ENCODE measurements at regions not wholly inside any gene's neighbourhood (a gene's known extent, or its start where the extent isn't known, plus 50 kb on each side); places are given as distances from the start of the nearest gene placed in this dataset.

GRCh38 chr3:67916353-67916752 lies 261.9 kb upstream of the SUCLG2 start:
- no peaks in the 10 kb centered on the region for H3K36me3 Mint-ChIP-seq (ENCODE audit: low read depth)
- no peak for DNase-seq
- H3K9me3 Mint-ChIP-seq: no peaks in the 10 kb centered on the region
- ChIA-PET POLR2A (no interaction called here), CTCF (no interaction called here)
- H3K4me3 Mint-ChIP-seq: no peak overlapping the region
- no peaks in the 10 kb centered on the region for H3K4me1 Mint-ChIP-seq
- no peaks in the 10 kb centered on the region for H3K27me3 Mint-ChIP-seq
- H3K27ac Mint-ChIP-seq: no peak overlapping the region

GRCh38 chr3:67907735-67908134 lies 253.3 kb upstream of the SUCLG2 start:
- ChIA-PET CTCF (no interaction called here), POLR2A (no interaction called here)
- Mint-ChIP-seq H3K9me3 (no peaks in the 10 kb centered on the region), H3K36me3 (ENCODE audit: low read depth) (no peaks in the 10 kb centered on the region), H3K27me3 (no peaks in the 10 kb centered on the region), H3K4me1 (peaks cover 5% of the 10 kb centered on the region), H3K27ac (no peak overlapping the region), H3K4me3 (no peak overlapping the region)
- no peak for DNase-seq

DNA sequence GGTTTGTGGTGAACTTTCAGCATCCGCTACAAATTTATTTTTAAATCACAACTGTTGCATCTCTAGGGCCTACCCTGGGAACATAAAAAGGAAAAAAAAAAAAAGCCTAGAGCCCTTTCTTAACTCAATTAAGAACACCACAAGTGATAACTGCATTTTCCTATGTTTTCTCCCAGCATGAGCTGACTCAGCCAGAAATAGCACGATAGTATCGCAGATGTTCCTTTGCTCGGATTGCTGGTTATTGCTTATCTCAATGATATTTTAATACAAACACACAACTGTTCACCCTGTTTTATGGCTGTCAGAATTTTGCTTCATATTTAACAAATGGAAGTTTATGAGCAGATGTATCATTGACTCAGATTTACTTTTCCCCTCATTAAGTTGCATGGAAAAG lies 251.8 kb upstream of the SUCLG2 start:
- Mint-ChIP-seq H3K4me1 (peaks cover 5% of the 10 kb centered on the region), H3K27ac (no peak overlapping the region), H3K4me3 (no peak overlapping the region), H3K36me3 (ENCODE audit: low read depth) (no peaks in the 10 kb centered on the region), H3K27me3 (no peaks in the 10 kb centered on the region), H3K9me3 (no peaks in the 10 kb centered on the region)
- CTCF ChIA-PET: no interaction called here
- no peak for DNase-seq
- POLR2A ChIA-PET: no interaction called here

GRCh38 chr3:67901681-67902080 lies 247.3 kb upstream of the SUCLG2 start:
- H3K27me3 Mint-ChIP-seq: no peaks in the 10 kb centered on the region
- no peak overlapping the region for H3K4me3 Mint-ChIP-seq
- no peaks in the 10 kb centered on the region for H3K36me3 Mint-ChIP-seq (ENCODE audit: low read depth)
- ChIA-PET POLR2A (no interaction called here), CTCF (no interaction called here)
- H3K27ac Mint-ChIP-seq: no peak overlapping the region
- H3K4me1 Mint-ChIP-seq: peaks cover 5% of the 10 kb centered on the region
- no peaks in the 10 kb centered on the region for H3K9me3 Mint-ChIP-seq
- no peak for DNase-seq

DNA sequence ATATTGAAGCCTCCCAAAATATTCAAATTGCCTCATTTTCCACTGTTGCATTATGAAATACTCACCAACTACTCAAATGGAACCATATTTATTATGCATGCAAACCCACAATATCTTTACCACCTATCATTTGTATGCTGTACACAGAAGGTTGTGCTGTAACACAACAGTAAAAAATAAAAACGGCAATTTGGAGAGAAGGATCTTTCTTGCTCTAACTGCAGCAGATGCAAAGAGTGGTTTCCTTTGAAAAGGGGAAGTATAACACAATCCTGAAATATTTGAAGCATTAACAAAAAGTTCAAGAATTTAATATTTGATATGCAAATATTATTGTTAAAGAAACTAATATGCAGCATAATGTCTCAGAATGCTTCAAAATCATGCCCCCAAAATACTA lies 244.5 kb upstream of the SUCLG2 start:
- DNase-seq: no peak
- Mint-ChIP-seq H3K27ac (no peak overlapping the region), H3K4me1 (no peaks in the 10 kb centered on the region), H3K27me3 (peaks cover 3% of the 10 kb centered on the region), H3K4me3 (no peak overlapping the region), H3K36me3 (ENCODE audit: low read depth) (no peaks in the 10 kb centered on the region), H3K9me3 (no peaks in the 10 kb centered on the region)
- ChIA-PET POLR2A (no interaction called here), CTCF (no interaction called here)

- Mint-ChIP-seq H3K27ac (no peak overlapping the region), H3K36me3 (ENCODE audit: low read depth) (no peaks in the 10 kb centered on the region), H3K27me3 (peaks cover 3% of the 10 kb centered on the region), H3K9me3 (no peaks in the 10 kb centered on the region), H3K4me1 (no peaks in the 10 kb centered on the region), H3K4me3 (no peak overlapping the region)
- DNase-seq: no peak
- ChIA-PET POLR2A (no interaction called here), CTCF (no interaction called here)
These were observed 243.2 kb upstream of the SUCLG2 start for GRCh38 chr3:67897351-67898336.

DNA sequence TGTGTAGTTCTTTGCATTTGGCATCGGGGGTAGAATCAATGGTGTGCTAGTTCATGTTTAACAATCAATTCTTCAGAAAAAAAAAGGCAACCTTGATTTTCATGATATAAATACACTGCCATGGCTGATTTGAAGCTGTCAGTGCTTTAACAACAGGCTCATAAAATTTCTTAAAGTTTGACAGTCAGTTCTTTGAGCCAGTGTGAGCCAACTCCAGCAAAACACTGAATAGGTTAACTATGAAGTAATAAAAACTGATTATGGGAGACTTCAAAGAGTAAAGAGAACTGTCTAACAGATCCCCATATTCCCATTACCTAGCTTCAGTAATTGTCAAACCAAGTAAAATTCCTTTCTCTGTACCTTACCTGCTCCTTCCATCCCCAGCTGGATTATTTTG lies 241.7 kb upstream of the SUCLG2 start:
- ChIA-PET POLR2A (no interaction called here), CTCF (interaction anchor here (0.8 kb wide), 1 partner anchor 12 kb away, joined by 3 read pairs; no protein-coding TSS in a partner anchor)
- no peak for DNase-seq
- Mint-ChIP-seq H3K27ac (no peak overlapping the region), H3K27me3 (peaks cover 3% of the 10 kb centered on the region), H3K9me3 (no peaks in the 10 kb centered on the region), H3K36me3 (ENCODE audit: low read depth) (no peaks in the 10 kb centered on the region), H3K4me3 (no peak overlapping the region), H3K4me1 (no peaks in the 10 kb centered on the region)

GRCh38 chr3:67894510-67894909 lies 240.1 kb upstream of the SUCLG2 start:
- Mint-ChIP-seq H3K4me1 (no peaks in the 10 kb centered on the region), H3K36me3 (ENCODE audit: low read depth) (no peaks in the 10 kb centered on the region), H3K27ac (no peak overlapping the region), H3K27me3 (peaks cover 3% of the 10 kb centered on the region), H3K4me3 (no peak overlapping the region), H3K9me3 (peaks cover 4% of the 10 kb centered on the region)
- ChIA-PET CTCF (no interaction called here), POLR2A (no interaction called here)
- no peak for DNase-seq

DNA sequence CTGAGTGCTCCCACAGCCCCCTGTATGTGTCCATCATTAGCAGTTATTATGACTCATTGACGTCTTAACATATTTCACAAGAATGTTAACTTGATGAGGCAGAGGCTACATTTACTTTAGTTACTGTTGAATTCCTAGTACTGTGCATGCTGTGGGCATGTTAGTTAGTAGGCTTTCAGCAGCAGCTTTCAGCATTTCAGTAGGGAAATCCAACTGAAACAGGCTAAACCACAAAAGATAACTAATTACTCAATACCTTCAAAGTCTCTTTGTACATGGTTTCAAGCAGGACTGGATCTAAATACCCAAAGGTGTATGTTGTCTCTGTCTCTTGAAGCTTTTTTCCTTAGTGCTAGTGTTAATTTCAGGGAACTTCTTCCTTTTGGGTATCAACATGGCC lies 229.9 kb upstream of the SUCLG2 start:
- DNase-seq: no peak
- Mint-ChIP-seq H3K27ac (no peak overlapping the region), H3K27me3 (no peaks in the 10 kb centered on the region), H3K4me1 (no peaks in the 10 kb centered on the region), H3K9me3 (peaks cover 3% of the 10 kb centered on the region), H3K4me3 (no peak overlapping the region), H3K36me3 (ENCODE audit: low read depth) (no peaks in the 10 kb centered on the region)
- CTCF ChIA-PET: no interaction called here
- POLR2A ChIA-PET: no interaction called here

DNA sequence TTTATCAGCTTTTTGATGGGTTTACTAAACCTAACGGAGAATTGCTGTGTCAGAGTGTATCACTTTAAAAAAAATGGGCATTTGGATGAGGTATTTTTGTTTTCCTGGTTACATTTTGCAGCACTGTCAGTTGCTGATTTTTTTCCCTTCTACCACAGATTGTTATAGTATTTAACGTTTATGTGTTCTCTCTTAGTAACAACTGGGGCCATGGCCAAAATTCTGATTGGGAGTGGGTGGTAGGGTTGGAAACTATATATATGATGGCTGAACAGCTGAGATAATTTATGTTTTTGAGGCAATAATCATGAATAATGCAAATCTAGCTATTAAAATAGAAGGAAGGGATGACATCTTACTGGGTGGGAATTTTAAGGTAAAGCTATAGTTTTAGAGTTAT lies 229.4 kb upstream of the SUCLG2 start:
- ChIA-PET POLR2A (no interaction called here), CTCF (no interaction called here)
- Mint-ChIP-seq H3K4me1 (no peaks in the 10 kb centered on the region), H3K4me3 (no peak overlapping the region), H3K9me3 (peaks cover 3% of the 10 kb centered on the region), H3K27ac (no peak overlapping the region), H3K27me3 (no peaks in the 10 kb centered on the region), H3K36me3 (ENCODE audit: low read depth) (no peaks in the 10 kb centered on the region)
- DNase-seq: no peak

- no peaks in the 10 kb centered on the region for H3K36me3 Mint-ChIP-seq (ENCODE audit: low read depth)
- no peak overlapping the region for H3K27ac Mint-ChIP-seq
These were observed 228.6 kb upstream of the SUCLG2 start for GRCh38 chr3:67882981-67883380.

DNA sequence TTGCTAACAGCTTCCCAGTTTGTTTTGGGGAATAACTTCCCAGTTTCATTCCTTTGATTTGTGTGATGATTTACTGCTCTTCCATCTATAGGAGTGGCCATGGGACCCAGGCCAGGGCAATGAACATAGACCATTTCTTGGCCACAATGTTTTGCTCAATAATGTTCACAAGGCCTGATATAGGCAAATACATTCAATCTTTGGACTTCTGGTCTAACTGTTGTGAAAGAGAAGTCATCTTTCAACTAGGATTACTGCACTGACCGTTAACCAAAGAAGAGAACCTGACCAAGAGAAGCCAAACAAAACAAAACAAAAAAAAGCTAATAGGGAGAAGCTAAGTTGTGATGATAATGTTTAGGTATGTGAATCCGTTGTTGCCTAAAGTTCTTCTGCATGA lies 221.8 kb upstream of the SUCLG2 start:
- no peak for DNase-seq
- Mint-ChIP-seq H3K27me3 (no peaks in the 10 kb centered on the region), H3K4me1 (no peaks in the 10 kb centered on the region), H3K4me3 (no peak overlapping the region), H3K36me3 (ENCODE audit: low read depth) (no peaks in the 10 kb centered on the region), H3K27ac (no peak overlapping the region), H3K9me3 (no peaks in the 10 kb centered on the region)
- CTCF ChIA-PET: no interaction called here
- POLR2A ChIA-PET: no interaction called here

More at GRCh38 chr3:67882981-67883380, 228.6 kb upstream of the SUCLG2 start:
- Mint-ChIP-seq H3K4me1 (no peaks in the 10 kb centered on the region), H3K4me3 (no peak overlapping the region), H3K9me3 (no peaks in the 10 kb centered on the region), H3K27me3 (no peaks in the 10 kb centered on the region)
- CTCF ChIA-PET: no interaction called here
- DNase-seq: no peak
- POLR2A ChIA-PET: no interaction called here

DNA sequence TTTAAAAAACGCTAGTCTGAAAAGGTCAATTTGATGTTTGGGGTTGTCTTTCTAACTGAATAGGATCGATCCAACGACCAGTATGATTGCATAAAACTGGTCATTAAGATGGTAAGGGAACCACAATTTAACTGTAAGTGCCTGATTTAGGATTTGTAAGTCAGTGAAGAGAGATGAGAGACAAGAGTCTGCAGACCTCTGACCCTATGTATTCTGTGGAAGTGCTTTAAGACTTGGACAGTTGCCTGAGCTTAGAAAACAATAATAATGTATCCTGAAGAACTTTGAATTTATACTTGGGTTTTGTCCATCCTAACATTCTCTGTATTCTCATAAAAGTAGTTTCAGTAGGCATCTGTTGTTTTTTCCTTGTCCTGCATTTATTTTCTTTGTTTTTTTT lies 221.4 kb upstream of the SUCLG2 start:
- Mint-ChIP-seq H3K9me3 (no peaks in the 10 kb centered on the region), H3K27me3 (no peaks in the 10 kb centered on the region), H3K36me3 (ENCODE audit: low read depth) (no peaks in the 10 kb centered on the region), H3K4me1 (no peaks in the 10 kb centered on the region), H3K4me3 (no peak overlapping the region), H3K27ac (no peak overlapping the region)
- no peak for DNase-seq
- POLR2A ChIA-PET: no interaction called here
- CTCF ChIA-PET: no interaction called here

- no peaks in the 10 kb centered on the region for H3K36me3 Mint-ChIP-seq (ENCODE audit: low read depth)
- CTCF ChIA-PET: no interaction called here
- POLR2A ChIA-PET: no interaction called here
- DNase-seq: no peak
- no peaks in the 10 kb centered on the region for H3K27me3 Mint-ChIP-seq
- no peaks in the 10 kb centered on the region for H3K4me1 Mint-ChIP-seq
- no peak overlapping the region for H3K4me3 Mint-ChIP-seq
- H3K27ac Mint-ChIP-seq: no peak overlapping the region
- no peaks in the 10 kb centered on the region for H3K9me3 Mint-ChIP-seq
These were observed 220.9 kb upstream of the SUCLG2 start for GRCh38 chr3:67875338-67875737.

Measured in activated CD4-positive, alpha-beta memory T cell treated with anti-CD3 and anti-CD28 coated beads, Interleukin-2, amount 10 ng/mL, durations not matched to agents 7 days and 5 days (primary cell).